ENCODE measurements at regions not wholly inside any gene's neighbourhood (a gene's known extent, or its start where the extent isn't known, plus 50 kb on each side); places are given as distances from the start of the nearest gene placed in this dataset.

DNA sequence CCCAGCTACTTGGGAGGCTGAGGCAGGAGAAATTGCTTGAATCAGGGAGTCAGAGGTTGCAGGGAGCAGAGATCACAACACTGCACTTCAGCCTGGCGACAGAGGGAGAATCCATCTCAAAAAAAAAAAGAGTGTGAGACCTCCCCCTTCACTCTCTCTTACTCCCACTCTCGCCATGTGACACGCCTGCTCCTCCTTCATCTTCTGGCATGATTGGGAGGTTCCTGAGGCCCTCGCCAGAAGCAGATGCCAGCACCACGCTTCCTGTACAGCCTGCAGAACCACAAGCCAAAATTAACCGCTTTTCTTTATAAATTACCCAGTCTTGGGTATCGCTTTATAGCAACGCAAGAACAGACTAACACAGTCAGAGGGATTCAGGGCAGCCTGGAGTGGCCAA is 66.3 kb upstream of the CREB1 start:
- no peak for DNase-seq

DNA sequence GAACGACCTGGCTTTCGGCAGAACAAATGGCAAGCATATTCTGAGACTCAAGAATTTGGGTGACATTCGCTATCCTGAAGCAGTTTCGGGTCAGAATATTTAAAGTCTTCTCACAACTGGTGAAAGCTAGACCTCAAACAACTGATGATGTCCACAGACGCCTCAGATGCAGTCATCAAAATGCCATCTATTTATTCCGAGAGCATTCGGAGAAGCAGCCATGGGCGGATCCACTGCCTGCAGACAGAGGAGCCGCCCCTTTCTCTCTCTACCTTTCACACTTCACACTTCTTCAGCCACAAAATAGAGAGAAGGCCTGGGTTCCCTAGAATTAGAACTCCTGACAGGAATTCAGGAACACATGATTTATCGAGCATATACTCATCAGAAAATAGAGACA is 65.8 kb upstream of the CREB1 start:
- no peak for DNase-seq

DNA sequence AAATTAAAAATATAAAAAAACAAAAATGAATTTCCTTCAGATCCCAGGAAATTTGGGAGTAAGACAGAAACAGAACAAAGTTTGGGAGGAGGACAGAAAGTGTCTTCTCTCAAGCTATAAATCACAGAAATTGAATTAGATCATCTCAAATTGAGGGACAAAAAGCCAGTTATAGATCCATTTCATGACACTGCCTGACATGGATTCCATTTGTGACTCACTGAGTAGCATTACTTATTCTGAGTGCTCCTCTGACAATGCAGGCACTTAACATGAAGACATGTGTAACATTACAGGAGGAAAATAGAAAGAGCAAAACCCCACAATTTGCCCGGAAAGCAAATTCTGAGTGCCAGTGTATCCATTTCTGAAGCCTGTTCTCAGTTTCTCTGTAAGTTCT is 63.9 kb upstream of the CREB1 start:
- no peak for DNase-seq

DNA sequence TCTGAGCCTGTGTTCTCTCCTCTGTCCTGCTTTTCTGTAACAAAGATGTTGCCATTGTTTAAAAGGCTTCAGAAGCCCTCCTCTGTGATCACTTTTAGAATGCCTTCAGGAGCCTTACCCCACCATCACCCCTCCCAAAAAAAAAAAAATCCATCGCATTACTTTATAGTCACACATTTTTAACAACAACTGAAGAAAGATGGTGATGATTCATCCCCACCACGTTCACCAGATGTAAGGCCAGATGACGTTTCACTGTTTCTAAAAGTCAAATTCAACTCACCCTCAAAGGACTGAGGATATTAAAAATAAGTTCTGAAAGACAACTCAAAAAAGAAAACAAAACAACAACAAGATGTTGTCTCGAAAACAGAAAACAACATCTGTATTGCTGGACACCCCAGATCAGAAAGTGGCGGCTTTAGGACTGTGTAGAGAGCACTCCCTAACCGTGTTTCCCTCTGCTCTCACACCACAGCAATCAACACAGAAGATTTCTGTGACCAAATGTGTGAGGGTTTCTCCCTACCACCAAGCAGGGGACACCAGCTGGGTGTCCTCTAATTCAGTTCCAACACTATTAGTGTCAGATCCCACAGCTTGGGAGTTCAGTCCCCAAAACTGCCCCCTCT is 61.9 kb upstream of the CREB1 start:
- no peak for DNase-seq

DNA sequence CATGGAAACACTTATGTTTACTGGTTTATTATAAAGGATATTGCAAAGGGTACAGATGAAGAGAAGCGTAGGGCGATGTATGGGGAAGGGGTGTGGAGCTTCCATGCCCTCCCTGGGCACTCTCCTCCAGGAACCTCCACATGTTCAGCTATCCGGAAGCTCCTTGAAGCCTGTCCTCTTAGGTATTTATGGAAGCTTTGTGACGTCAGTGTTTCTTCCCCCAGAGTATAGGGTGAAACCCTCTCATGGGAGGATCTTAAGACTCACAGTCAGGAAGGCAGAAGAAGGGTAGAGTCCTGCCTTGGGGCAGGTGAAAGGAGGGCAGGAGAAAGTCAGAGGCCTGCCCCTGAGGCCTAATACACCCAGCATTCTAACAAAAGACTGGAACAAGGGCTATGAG is 61.3 kb upstream of the CREB1 start:
- DNase-seq: no peak

DNA sequence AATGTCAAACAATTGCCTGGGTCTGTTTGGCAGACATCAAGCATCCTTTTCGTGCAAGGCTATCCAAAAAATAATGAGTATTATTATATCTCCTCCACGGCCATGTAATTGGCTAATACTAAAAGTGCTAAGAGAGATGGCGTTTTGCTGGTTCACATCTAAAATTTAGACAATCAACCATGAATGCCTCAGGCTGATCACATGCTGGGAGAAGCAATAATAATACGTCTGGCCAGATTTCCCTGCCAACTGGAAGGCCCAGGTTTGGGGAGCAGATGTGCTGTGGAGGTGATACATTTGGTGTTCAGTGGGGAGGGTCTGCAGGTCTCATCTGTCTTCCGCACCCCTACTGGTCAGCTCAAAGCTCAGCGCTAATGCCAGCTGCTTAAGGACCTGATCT is 60.3 kb upstream of the CREB1 start:
- DNase-seq: no peak

DNA sequence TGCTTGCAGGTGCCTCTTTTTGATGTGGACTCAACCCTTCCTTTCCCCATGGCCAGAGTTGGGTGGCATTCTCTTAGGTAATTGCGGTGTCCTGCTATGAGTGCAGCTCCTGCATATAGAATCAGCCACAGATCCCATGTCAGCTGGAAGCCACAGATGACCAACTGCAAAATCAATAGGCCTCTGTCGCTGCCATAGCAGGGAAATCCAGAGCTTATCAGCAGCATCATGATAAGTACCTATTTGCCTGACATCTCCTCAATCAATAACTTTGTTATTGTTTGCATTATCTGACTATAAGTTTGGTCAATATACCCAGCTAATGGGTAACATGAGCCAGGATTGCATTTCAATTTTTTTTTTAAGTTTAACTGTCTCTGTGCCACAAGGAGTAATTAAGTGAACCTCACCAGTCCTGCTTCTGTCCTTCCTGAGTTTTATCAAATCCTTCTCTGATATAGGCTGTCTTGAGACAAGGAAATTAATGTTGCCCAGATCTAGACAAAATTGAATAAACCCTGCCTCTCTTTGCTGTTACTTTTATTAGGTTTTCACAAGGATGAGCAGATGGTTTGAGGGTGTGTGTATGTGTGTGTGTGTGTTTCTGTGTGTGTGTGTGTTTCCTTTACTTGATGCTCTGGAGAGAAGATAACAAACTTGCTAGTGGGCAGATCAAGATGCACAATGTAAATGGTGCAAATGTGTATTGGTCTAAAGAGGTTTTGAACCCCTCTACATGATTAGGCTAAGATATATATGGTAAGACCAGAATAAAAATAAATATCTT is 59.6 kb upstream of the CREB1 start:
- no peak for DNase-seq

DNA sequence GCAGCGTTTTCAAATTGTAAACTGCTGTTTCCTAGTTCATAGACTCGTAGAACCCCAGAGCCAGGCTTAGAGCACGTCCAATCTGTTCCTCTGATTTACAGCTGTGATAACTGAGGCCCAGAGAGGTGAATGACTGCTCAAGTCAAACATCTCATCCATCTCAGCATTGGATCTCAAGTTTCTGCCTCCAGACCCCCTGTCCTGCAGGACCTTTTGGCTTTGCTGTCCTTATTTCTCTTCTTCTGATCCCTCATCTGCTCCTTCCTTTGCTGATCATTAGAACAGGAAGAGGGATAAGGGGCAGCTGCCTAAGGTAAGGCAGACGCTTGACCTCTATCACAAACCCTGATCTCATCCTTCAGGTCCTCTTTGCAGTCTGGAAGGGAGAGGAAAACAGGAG is 58.5 kb upstream of the CREB1 start:
- DNase-seq: no peak

DNA sequence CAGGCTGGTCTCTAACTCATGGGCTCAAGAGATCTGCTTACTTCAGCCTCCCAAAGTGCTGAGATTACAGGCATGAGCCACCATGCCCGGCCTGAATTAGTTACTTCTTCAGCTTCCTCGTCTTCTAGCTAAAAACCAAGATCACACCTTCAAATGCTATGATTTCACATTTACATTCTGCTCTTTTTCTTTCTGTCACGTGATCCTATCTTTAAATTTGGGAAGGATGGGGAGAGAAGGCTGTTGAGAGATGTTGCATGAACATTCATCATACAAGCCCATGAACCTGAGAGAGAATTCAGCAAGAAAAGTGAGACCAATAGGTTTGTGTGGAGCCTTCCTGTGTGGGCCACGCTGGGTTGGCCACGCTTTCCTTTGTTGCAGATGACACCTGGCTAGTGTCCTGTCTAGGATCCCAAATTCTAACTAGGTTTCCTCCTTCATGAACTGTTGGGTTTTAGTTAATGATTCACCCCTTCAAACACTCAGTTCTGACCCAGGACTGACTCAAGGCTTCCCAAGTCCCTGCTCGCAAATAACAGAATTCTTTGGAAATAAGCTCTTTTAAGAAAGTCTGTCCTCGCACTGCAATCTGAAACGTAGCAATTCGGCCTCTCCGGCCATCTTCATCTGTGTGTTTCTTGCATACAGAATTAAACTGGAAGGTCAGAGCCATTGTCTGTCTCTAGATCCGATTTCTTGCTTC is 57.3 kb upstream of the CREB1 start:
- no peak for DNase-seq

DNA sequence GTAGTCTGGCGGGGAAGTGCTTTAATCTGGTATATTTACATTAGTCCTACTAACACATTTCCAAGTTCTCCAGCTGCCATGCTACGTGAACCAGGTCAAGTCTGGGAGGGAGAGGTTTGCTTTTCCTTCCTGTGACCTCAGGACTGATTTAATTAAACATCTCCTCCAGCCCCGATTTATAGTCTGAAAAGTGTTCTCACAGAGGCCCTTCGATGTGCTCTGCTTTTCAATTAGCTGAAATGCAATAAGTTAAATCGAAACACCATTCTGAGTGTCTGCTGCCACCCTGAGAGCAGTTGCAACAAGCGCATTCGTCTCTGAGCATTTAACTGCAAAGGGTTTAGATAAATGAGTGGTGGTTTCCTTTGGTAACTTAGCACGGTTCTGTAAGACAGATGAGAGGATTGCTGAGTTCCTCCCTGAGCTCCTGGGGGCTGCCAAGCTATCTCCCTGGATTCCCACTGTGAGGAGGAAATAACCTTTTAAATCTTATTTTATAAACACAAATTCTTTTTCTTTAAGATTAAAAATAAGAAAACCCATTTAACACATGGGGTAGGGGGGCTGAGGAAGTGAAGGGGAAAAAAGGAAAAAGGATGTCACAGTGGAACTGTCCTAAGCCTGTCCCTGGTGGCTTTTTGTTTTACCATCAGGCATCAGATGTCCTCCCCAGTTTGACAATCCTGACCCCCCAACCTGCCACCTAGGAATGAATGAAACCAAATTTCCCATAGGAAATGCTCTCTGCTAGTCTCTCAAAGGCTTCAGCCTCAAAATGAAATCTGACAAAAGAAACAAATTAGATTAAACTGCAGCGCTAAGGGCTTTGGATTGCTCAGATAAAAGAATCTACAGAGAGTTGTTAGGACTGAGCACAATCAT is 56.5 kb upstream of the CREB1 start:
- peak; percentile 50 for DNase-seq

DNA sequence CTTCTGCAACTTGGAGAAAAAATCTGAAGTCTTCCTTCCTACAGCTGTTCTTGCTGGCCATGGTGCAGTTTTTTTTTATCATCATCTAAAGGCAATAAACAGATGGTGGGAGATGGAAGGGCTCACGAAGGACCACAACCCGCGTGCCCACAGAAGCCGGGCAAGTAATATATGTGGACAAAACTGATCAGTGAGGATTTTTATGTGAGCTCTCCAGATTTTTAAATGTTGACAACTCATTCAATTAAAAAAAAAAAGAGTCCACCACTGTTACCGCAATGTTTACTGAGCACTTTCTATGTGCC is 55.9 kb upstream of the CREB1 start:
- no peak for DNase-seq

DNA sequence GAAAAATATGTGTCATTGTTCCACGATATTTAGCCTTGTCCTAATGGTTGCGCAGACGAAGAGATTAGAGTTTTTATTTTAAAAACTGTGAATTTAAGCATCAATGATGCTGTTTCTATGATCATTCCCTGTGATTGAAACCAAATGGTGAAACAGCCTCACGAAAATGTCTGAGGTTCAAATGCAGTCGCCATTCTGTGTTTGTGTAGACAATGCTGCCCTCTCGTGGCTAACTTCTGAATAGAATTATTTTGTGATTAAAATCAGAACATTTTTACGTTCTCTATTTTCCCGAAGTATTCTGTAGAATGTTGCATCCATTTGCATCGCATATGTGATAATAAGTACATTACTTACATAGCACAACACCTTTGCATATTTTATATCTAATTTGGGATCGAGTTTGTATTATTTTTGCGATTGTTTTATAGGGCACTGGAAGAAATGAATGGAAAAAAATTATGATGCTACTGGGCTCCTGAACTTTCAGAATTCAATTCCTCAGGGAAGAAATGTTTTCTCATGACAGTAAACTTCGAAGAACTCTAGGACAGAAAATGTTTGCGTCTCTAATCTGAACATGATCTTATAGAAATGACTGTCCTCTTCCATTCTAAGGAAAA is 54.8 kb upstream of the CREB1 start:
- DNase-seq: peak; percentile 23

DNA sequence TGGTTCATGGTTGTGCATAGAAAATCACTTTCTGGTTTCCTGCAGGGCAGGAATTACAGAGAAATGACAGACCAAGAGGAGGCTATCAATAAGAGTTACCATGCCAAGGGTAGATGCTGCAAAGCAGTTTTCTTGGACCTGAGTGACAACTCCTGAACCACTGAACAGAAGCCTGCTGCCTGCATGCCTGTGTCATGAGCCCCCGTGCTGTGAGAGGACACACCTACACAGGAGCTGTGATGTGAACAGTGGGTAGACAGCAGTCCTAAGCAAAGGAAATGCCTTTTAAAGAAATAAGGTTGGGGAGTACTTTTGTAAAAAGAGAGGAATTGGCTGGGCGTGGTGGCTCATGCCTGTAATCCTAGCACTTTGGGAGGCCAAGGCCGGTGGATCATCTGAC is 54.2 kb upstream of the CREB1 start:
- DNase-seq: no peak

DNA sequence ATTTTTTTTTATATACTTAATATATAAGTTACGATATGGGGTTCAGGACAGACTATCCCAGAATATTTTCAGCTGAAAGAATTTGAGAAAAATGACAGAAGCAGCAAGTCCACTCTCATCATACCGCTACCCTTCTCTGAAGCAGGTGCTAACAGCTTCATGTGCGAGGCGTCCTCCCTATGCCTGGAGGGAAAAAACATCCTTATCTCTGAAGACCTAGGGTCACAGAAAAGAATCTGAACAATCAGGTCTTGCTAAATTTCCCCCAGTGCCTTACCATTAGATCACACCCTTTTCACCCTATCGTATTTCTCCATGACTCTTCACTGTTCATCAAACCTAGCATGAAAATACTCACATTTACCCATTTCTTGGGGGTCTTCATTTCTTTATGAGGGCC is 51.9 kb upstream of the CREB1 start:
- no peak for DNase-seq

DNA sequence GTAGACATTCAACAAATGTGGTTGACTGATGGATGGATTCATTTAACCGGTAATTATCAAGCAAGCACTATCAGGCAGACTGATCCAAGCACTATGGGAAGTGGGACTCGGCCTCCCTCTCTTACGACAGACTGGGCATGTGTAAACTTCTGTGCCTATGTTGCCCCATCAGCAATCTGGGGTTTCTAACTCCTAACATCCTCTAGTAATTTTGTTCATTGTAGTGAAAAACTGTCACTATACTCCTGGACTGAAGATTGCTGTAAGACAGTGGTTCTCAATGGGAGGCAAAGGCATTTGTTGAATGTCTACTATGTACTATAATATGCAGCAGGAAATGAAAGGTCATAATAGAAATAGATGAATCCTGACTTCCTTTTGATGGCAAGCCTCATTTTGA is 51.2 kb upstream of the CREB1 start:
- no peak for DNase-seq

DNA sequence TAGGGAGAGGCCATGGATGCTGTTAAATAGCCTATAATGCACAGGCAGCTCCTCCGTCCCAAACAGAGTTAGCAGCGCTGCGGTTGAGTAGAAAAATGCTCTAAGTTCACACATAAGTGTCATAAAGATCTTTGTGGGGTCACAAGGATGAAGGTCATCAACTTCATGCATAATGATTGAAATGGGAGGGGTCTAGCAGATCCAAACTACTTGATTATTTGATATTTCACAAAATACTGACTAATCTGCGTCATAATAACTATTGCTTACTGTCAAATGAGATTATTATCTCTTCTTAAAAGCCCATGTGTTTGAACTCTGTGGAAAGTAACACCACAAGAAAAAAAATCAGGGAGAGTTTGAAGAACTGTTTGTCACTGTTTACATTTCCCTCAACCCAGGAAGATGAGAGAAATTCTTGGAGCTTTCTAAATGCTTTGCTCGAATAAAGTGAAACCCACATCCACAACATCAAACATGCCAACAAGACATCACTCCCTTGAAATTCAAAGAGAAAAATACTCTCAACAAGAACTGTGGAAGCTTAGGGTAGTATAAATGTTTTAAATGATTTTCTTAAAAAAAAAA is 50.5 kb upstream of the CREB1 start:
- DNase-seq: no peak

Data from NCI-H2029 treated with DMSO at 0.1 percent for 48 hours (cell line).